ENCODE measurements at regions not wholly inside any gene's neighbourhood (a gene's known extent, or its start where the extent isn't known, plus 50 kb on each side); places are given as distances from the start of the nearest gene placed in this dataset.

DNA sequence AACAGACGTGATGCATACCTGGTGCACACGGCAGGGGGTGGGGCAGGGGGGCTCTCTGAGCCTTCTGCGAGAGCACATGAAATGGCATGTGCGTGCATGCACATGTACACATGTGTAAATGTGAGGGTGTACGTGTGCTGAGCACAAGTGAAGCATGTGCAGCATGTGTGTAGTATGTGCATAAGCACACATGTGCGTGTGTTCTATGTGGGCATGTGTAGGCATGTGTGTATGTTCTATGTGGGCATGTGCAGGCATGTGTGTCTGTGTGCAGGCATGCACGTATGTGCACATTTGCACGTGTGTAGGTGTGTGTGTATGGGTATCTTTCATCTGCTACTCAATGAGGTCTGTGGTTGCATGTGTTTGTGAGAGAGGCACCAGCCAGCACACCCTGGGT, 371.2 kb downstream of the CTTN start:
- Histone ChIP-seq H3K9ac (no peak overlapping the region), H3K79me2 (ENCODE audit: insufficient read depth) (no peaks in the 10 kb centered on the region), H3K4me3 (ENCODE audit: low read depth in 2 of 2, low read length in 1 of 2) (no peak overlapping the region), H3K4me2 (no peak overlapping the region), H3K36me3 (replicated peaks in 1 of 2; ENCODE audit: control insufficient read depth in 1 of 2, insufficient read depth in 2 of 2, low read length in 1 of 2) (no peaks in the 10 kb centered on the region), H3K27ac (ENCODE audit: low read depth in 2 of 2, low read length in 1 of 2) (no peak overlapping the region), H3K9me3 (no peaks in the 10 kb centered on the region), H3F3A (replicated peaks; ENCODE audit: insufficient read depth) (no peaks in the 10 kb centered on the region), H3K9me2 (no peaks in the 10 kb centered on the region), H4K20me1 (ENCODE audit: insufficient read depth) (no peaks in the 10 kb centered on the region), H3K27me3 (ENCODE audit: insufficient read depth) (no peaks in the 10 kb centered on the region), H2AFZ (ENCODE audit: low read depth) (no peak overlapping the region), H3K4me1 (ENCODE audit: control insufficient read depth in 1 of 2, insufficient read depth in 2 of 2, low read depth in 1 of 2, low read length in 1 of 2) (no peaks in the 10 kb centered on the region)
- no peak for DNase-seq
- no peak for TF ChIP-seq RAD21 (IDR thresholded peaks at IDR 0.05; ENCODE audit: low read length)
- TF ChIP-seq, protein P1, sequence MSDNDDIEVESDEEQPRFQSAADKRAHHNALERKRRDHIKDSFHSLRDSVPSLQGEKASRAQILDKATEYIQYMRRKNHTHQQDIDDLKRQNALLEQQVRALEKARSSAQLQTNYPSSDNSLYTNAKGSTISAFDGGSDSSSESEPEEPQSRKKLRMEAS (IDR thresholded peaks at IDR 0.05; ENCODE audit: low read depth): no peak
- no peak for TF ChIP-seq RFX5 (IDR thresholded peaks at IDR 0.05; ENCODE audit: low read length)
- TF ChIP-seq CHD2 (IDR thresholded peaks at IDR 0.05; ENCODE audit: low read length, partially characterized antibody): no peak
- TF ChIP-seq FOSL2 (IDR thresholded peaks at IDR 0.05; ENCODE audit: borderline replicate concordance, low read depth): no peak
- TF ChIP-seq, protein P2, sequence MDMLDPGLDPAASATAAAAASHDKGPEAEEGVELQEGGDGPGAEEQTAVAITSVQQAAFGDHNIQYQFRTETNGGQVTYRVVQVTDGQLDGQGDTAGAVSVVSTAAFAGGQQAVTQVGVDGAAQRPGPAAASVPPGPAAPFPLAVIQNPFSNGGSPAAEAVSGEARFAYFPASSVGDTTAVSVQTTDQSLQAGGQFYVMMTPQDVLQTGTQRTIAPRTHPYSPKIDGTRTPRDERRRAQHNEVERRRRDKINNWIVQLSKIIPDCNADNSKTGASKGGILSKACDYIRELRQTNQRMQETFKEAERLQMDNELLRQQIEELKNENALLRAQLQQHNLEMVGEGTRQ (IDR thresholded peaks at IDR 0.05; ENCODE audit: borderline replicate concordance, low read depth, low read length): no peak
- TF ChIP-seq EZH2phosphoT487 (IDR thresholded peaks at IDR 0.05; ENCODE audit: borderline replicate concordance, low read depth): no peak
- TF ChIP-seq GABPA (IDR thresholded peaks at IDR 0.05; ENCODE audit: low read depth): no peak
- no peak for TF ChIP-seq POLR2AphosphoS5 (IDR thresholded peaks at IDR 0.05; ENCODE audit: low read depth, low read length)
- TF ChIP-seq NRF1 (IDR thresholded peaks at IDR 0.05; ENCODE audit: low read depth, low read length): no peak
- no peak for TF ChIP-seq TEAD4 (IDR thresholded peaks at IDR 0.05; ENCODE audit: borderline replicate concordance, insufficient read depth)
- no peak for TF ChIP-seq RXRA (IDR thresholded peaks at IDR 0.05; ENCODE audit: borderline replicate concordance, low read depth)
- TF ChIP-seq SMC3 (IDR thresholded peaks at IDR 0.05; ENCODE audit: low read depth, low read length): no peak
- TF ChIP-seq FOXJ3 (CRISPR knock-in tag; IDR thresholded peaks at IDR 0.05): no peak
- no peak for TF ChIP-seq USF1 (IDR thresholded peaks at IDR 0.05; ENCODE audit: borderline replicate concordance, low read depth)
- 49% methylated on average over 8 of the region's 8 CpGs for WGBS (ENCODE audit: low lambda C conversion rate)
- CTCF ChIA-PET: interaction anchor here (2.1 kb wide), 1 partner anchor 13 kb away, joined by 8 read pairs; no protein-coding TSS in a partner anchor
- POLR2A ChIA-PET: no interaction called here

DNA sequence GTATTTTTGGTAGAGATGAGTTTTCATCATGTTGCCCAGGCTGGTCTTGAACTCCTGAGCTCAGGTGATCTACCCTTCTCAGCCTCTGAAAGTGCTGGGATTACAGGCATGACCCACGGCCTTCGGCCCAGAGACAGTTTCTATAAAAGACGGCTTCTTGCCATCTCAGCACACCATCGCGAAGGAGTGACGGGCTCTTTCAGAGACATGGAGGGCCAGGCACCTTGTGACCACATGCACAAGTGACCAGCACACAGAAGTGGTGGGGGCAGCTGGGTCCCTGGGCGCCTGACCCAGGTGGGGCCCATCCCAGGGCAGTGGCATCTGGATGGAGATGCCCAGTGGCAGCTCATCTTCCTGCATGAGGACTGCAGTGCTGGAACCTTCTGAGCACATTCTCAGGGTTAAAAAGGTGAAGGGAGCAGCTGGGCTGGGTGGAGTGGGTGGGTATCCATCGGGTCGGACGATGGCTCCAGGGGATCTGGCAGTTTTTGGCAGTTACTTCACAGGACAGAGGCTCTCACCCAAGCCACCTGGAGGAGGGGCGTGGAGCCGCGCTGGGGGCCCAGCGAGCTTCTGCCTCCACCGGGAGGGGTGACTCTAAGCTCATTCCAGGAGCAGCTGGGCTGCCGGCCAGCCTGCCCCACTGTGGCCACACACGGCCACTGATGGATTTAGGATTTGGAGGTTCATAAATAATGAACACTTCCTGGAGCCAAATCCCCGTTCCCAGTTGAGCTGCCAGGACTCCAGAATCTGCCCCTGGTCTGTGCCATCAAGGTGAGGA, 373.0 kb downstream of the CTTN start:
- H3K4me2 ChIP-seq: no peak overlapping the region
- no peaks in the 10 kb centered on the region for H3K9me3 ChIP-seq
- H3K79me2 ChIP-seq (ENCODE audit: insufficient read depth): no peaks in the 10 kb centered on the region
- no peaks in the 10 kb centered on the region for H3K36me3 ChIP-seq (replicated peaks in 1 of 2; ENCODE audit: control insufficient read depth in 1 of 2, insufficient read depth in 2 of 2, low read length in 1 of 2)
- H3K27me3 ChIP-seq (ENCODE audit: insufficient read depth): no peaks in the 10 kb centered on the region
- H4K20me1 ChIP-seq (ENCODE audit: insufficient read depth): no peaks in the 10 kb centered on the region
- H3K4me1 ChIP-seq (ENCODE audit: control insufficient read depth in 1 of 2, insufficient read depth in 2 of 2, low read depth in 1 of 2, low read length in 1 of 2): no peaks in the 10 kb centered on the region
- DNase-seq: no peak
- ChIA-PET POLR2A (interaction anchor here (0.6 kb wide), 1 partner anchor 749 kb away, joined by 3 read pairs; no protein-coding TSS in a partner anchor), CTCF (interaction anchor here (0.8 to 1.5 kb wide), 5 partner anchors 8 to 304 kb away, joined by 3 to 4 read pairs (median 4); no protein-coding TSS in a partner anchor)
- no peak overlapping the region for H2AFZ ChIP-seq (ENCODE audit: low read depth)
- WGBS (ENCODE audit: low lambda C conversion rate): 47% methylated on average over 8 of the region's 18 CpGs
- H3K9me2 ChIP-seq: no peaks in the 10 kb centered on the region
- H3F3A ChIP-seq (replicated peaks; ENCODE audit: insufficient read depth): no peaks in the 10 kb centered on the region
- H3K9ac ChIP-seq: no peak overlapping the region
- H3K4me3 ChIP-seq (ENCODE audit: low read depth in 2 of 2, low read length in 1 of 2): no peak overlapping the region
- H3K27ac ChIP-seq (ENCODE audit: low read depth in 2 of 2, low read length in 1 of 2): no peak overlapping the region
- TF ChIP-seq, protein P3, sequence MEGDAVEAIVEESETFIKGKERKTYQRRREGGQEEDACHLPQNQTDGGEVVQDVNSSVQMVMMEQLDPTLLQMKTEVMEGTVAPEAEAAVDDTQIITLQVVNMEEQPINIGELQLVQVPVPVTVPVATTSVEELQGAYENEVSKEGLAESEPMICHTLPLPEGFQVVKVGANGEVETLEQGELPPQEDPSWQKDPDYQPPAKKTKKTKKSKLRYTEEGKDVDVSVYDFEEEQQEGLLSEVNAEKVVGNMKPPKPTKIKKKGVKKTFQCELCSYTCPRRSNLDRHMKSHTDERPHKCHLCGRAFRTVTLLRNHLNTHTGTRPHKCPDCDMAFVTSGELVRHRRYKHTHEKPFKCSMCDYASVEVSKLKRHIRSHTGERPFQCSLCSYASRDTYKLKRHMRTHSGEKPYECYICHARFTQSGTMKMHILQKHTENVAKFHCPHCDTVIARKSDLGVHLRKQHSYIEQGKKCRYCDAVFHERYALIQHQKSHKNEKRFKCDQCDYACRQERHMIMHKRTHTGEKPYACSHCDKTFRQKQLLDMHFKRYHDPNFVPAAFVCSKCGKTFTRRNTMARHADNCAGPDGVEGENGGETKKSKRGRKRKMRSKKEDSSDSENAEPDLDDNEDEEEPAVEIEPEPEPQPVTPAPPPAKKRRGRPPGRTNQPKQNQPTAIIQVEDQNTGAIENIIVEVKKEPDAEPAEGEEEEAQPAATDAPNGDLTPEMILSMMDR (IDR thresholded peaks at IDR 0.05): no peak
- no peak for TF ChIP-seq SMC3 (IDR thresholded peaks at IDR 0.05; ENCODE audit: low read depth, low read length)
- no peak for TF ChIP-seq FOXM1 (IDR thresholded peaks at IDR 0.05; ENCODE audit: low read depth)
- TF ChIP-seq NFIC (IDR thresholded peaks at IDR 0.05; ENCODE audit: borderline replicate concordance): no peak
- no peak for TF ChIP-seq MEF2A (IDR thresholded peaks at IDR 0.05; ENCODE audit: borderline replicate concordance, low read depth)
- no peak for TF ChIP-seq POLR2AphosphoS5 (IDR thresholded peaks at IDR 0.05; ENCODE audit: low read depth, low read length)
- TF ChIP-seq, protein P4, sequence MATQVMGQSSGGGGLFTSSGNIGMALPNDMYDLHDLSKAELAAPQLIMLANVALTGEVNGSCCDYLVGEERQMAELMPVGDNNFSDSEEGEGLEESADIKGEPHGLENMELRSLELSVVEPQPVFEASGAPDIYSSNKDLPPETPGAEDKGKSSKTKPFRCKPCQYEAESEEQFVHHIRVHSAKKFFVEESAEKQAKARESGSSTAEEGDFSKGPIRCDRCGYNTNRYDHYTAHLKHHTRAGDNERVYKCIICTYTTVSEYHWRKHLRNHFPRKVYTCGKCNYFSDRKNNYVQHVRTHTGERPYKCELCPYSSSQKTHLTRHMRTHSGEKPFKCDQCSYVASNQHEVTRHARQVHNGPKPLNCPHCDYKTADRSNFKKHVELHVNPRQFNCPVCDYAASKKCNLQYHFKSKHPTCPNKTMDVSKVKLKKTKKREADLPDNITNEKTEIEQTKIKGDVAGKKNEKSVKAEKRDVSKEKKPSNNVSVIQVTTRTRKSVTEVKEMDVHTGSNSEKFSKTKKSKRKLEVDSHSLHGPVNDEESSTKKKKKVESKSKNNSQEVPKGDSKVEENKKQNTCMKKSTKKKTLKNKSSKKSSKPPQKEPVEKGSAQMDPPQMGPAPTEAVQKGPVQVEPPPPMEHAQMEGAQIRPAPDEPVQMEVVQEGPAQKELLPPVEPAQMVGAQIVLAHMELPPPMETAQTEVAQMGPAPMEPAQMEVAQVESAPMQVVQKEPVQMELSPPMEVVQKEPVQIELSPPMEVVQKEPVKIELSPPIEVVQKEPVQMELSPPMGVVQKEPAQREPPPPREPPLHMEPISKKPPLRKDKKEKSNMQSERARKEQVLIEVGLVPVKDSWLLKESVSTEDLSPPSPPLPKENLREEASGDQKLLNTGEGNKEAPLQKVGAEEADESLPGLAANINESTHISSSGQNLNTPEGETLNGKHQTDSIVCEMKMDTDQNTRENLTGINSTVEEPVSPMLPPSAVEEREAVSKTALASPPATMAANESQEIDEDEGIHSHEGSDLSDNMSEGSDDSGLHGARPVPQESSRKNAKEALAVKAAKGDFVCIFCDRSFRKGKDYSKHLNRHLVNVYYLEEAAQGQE (IDR thresholded peaks at IDR 0.05; ENCODE audit: low read depth, low read length): no peak

Data from SK-N-SH (cell line).